GM23248 (cell line): ENCODE measurements at regions not wholly inside any gene's neighbourhood (a gene's known extent, or its start where the extent isn't known, plus 50 kb on each side); places are given as distances from the start of the nearest gene placed in this dataset.

Experiments
- DNase-seq: peaks from one replicate; pipeline ENCODE4 v3.0.0-alpha.2; 2015
- H2AFZ ChIP-seq: fragments of 200-600 bp; sonication (generic); 2 replicates; pipeline ENCODE4 v1.6.1; 2016; ENCODE audit warnings: antibody characterized with exemption
- H3F3A ChIP-seq: fragments of 200-600 bp; sonication (generic); 2 replicates; pipeline ENCODE4 v1.6.1; 2016; ENCODE audit warnings: mild to moderate bottlenecking, antibody characterized with exemption, mixed run types; ENCODE audit not compliant: insufficient read depth
- H3K27ac ChIP-seq: fragments of 200-600 bp; sonication (generic); 2 replicates; pipeline ENCODE4 v1.5.1; 2016; ENCODE audit warnings: mild to moderate bottlenecking
- H3K27me3 ChIP-seq: fragments of 200-600 bp; sonication (generic); replicated peaks from 2 replicates; pipeline ENCODE4 v1.6.1; 2016; ENCODE audit warnings: mild to moderate bottlenecking; ENCODE audit not compliant: insufficient read depth
- H3K36me3 ChIP-seq: fragments of 200-600 bp; sonication (generic); 2 replicates; pipeline ENCODE4 v1.6.1; 2016; ENCODE audit warnings: low read depth, mild to moderate bottlenecking
- H3K4me1 ChIP-seq: fragments of 200-600 bp; sonication (generic); 2 replicates; pipeline ENCODE4 v1.6.1; 2016; ENCODE audit warnings: mild to moderate bottlenecking; ENCODE audit not compliant: insufficient read depth
- H3K4me2 ChIP-seq: fragments of 200-600 bp; sonication (generic); one replicate; pipeline ENCODE4 v1.6.1; 2016; ENCODE audit warnings: mild to moderate bottlenecking; ENCODE audit not compliant: unreplicated experiment
- H3K4me3 ChIP-seq: fragments of 200-600 bp; sonication (generic); 2 replicates; pipeline ENCODE4 v1.5.1; 2016; ENCODE audit warnings: mild to moderate bottlenecking
- H3K79me2 ChIP-seq: fragments of 200-600 bp; sonication (generic); 2 replicates; pipeline ENCODE4 v1.6.1; 2016; ENCODE audit warnings: mild to moderate bottlenecking; ENCODE audit not compliant: insufficient read depth
- H3K9ac ChIP-seq: fragments of 200-600 bp; sonication (generic); 2 replicates; pipeline ENCODE4 v1.6.1; 2016; ENCODE audit warnings: mild to moderate bottlenecking
- H3K9me2 ChIP-seq: fragments of 200-600 bp; sonication (generic); 2 replicates; pipeline ENCODE4 v1.6.1; 2016; ENCODE audit warnings: mixed run types, mild to moderate bottlenecking, moderate library complexity; ENCODE audit not compliant: insufficient read depth
- H3K9me3 ChIP-seq: fragments of 200-600 bp; sonication (generic); one replicate; pipeline ENCODE4 v1.6.1; 2017; ENCODE audit warnings: low read depth
- H4K20me1 ChIP-seq: fragments of 200-600 bp; sonication (generic); 2 replicates; pipeline ENCODE4 v1.6.0; 2016; ENCODE audit not compliant: insufficient read depth
- EZH2 ChIP-seq: fragments of 200-600 bp; sonication (generic); IDR thresholded peaks from 2 replicates; pipeline ENCODE4 v1.6.1; 2018; ENCODE audit warnings: antibody characterized with exemption, mild to moderate bottlenecking; ENCODE audit not compliant: insufficient read depth, poor library complexity, severe bottlenecking
- EZH2phosphoT487 ChIP-seq: fragments of 200-600 bp; sonication (generic); IDR thresholded peaks from 2 replicates; pipeline ENCODE4 v1.6.1; 2018; ENCODE audit warnings: antibody characterized with exemption, moderate library complexity, mild to moderate bottlenecking, low read depth; ENCODE audit not compliant: insufficient read depth
- WGBS, 2 experiments: methylation state at CpG; one replicate each; pipeline ENCODE4 v1.1.6; 2015 to 2017; ENCODE audit warnings: low lambda C conversion rate in 2 of 2, low coverage in 1 of 2; ENCODE audit errors: missing lambda C conversion rate in 2 of 2; 5-methylcytosine and 5-hydroxymethylcytosine counted together
- in situ Hi-C: fragments of 300-500 bp; cut with MboI; formaldehyde crosslinking; loops from 2 replicates; pipeline ENCODE4 v1.15.0; 2020

DNA sequence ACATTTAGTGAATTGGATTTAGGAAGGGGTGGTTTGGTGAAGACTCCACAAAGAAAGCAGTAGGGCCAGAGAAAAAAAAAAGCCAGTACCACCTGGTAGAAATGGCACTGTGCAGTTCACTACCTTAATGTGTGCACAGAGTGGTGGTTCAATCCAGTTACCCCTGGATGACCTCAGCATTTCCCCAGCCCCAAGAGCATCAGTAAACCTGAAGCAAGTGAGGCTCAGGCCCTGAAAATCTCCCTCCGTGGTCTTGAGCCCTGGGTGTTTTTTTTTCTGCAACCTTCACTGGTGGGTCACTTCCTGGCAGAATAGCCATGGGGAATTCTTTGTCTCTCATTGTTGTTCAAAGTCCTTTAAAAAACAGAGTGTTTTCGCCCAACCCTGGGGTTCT is 202.9 kb downstream of the GADD45G start:
- no peaks in the 10 kb centered on the region for H3K79me2 ChIP-seq
- no peak overlapping the region for H3K4me2 ChIP-seq
- H3K4me1 ChIP-seq: 0 out of 2 replicates have a peak, but pooled peaks cover 7% of the 10 kb centered on the region
- H3F3A ChIP-seq: no peaks in the 10 kb centered on the region
- DNase-seq: no peak
- H2AFZ ChIP-seq: no peak overlapping the region
- H3K27ac ChIP-seq: no peak overlapping the region
- no peaks in the 10 kb centered on the region for H4K20me1 ChIP-seq
- TF ChIP-seq EZH2phosphoT487: no peak
- no peak for TF ChIP-seq EZH2
- in situ Hi-C loops: no loop called here
- WGBS, 2 experiments: 75 to 77% methylated on average over 2 of the region's 2 CpGs
- no peaks in the 10 kb centered on the region; the same call in 1 of the 2 replicates for H3K27me3 ChIP-seq
- H3K9me3 ChIP-seq: no peaks in the 10 kb centered on the region
- H3K9me2 ChIP-seq: no peaks in the 10 kb centered on the region
- no peaks in the 10 kb centered on the region for H3K36me3 ChIP-seq
- no peak overlapping the region for H3K4me3 ChIP-seq
- no peak overlapping the region for H3K9ac ChIP-seq

DNA sequence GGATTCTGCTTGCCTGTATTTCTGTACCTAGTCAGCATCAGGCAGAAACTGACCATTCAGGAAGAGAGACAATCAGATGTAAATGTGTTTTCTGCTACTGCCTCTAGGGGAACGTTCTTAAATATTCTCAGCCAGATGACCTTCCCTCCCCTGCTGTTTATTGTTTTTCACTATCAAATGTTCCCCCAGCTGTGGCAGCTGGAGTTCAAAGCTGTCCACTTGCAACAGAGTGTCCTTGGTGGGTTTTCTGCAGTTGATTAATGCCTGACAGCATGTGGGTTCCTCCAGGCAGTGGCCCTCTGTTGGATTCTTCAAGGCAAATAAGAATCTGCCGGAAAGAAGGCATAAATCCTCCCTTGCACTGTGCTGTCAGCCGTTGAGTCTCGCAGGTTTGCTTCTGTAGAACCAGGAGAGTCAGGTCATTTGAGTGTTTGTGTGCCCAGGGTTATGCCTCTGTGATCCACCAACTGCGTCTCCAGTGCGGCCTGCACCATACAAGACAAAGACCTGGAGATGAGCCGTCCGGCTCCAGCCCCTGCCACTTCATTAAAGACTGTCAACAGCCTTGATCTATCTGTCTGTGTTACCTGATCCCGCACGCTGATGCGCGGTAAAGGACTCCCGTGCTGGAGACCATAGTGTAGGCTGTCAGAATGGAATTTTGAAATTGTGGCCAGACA is 203.4 kb downstream of the GADD45G start:
- H3K4me3 ChIP-seq: no peak overlapping the region
- no peaks in the 10 kb centered on the region for H3K36me3 ChIP-seq
- no peak for TF ChIP-seq EZH2
- TF ChIP-seq EZH2phosphoT487: no peak
- no peaks in the 10 kb centered on the region for H3K27me3 ChIP-seq
- 0 out of 2 replicates have a peak, but pooled peaks cover 7% of the 10 kb centered on the region for H3K4me1 ChIP-seq
- no peak overlapping the region for H3K9ac ChIP-seq
- WGBS, 2 experiments: 74 to 81% methylated on average over 13 of the region's 13 CpGs
- DNase-seq: no peak
- no peaks in the 10 kb centered on the region for H3K9me3 ChIP-seq
- H3K27ac ChIP-seq: no peak overlapping the region
- H3K79me2 ChIP-seq: no peaks in the 10 kb centered on the region
- no peaks in the 10 kb centered on the region for H3F3A ChIP-seq
- no peak overlapping the region for H2AFZ ChIP-seq
- in situ Hi-C loops: no loop called here
- H4K20me1 ChIP-seq: no peaks in the 10 kb centered on the region
- no peaks in the 10 kb centered on the region for H3K9me2 ChIP-seq
- no peak overlapping the region for H3K4me2 ChIP-seq

DNA sequence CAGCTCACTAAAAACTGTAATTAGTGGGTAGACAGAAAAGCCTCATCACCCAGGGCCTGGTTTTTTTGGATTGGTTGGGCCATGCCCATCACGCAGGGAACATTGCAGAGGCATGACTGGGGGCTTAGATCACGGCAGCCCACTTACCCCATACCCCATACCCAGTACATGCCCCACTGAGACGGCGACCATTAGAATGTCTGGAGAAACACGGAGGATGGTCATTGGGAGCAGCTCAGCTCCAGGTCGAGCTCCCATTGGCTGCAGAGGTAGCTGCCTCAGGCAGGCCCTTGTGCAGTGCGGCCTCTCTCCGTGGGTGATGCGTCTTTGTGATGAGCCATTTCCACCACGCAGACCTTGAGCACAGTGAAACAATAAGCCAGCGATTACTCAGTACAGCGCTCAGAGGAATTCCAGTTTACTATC is 204.0 kb downstream of the GADD45G start:
- no peak overlapping the region for H3K4me3 ChIP-seq
- no peaks in the 10 kb centered on the region for H3K9me2 ChIP-seq
- H3K79me2 ChIP-seq: no peaks in the 10 kb centered on the region
- H3K4me1 ChIP-seq: 0 out of 2 replicates have a peak, but pooled peaks cover 7% of the 10 kb centered on the region
- no peaks in the 10 kb centered on the region for H3K36me3 ChIP-seq
- H3K9me3 ChIP-seq: no peaks in the 10 kb centered on the region
- H4K20me1 ChIP-seq: no peaks in the 10 kb centered on the region
- in situ Hi-C loops: no loop called here
- no peak overlapping the region for H2AFZ ChIP-seq
- H3K27ac ChIP-seq: no peak overlapping the region
- H3F3A ChIP-seq: no peaks in the 10 kb centered on the region
- no peak overlapping the region for H3K9ac ChIP-seq
- TF ChIP-seq EZH2 (no peak), EZH2phosphoT487 (no peak)
- no peak overlapping the region for H3K4me2 ChIP-seq
- no peaks in the 10 kb centered on the region for H3K27me3 ChIP-seq
- no peak for DNase-seq
- WGBS, 2 experiments: 84 to 87% methylated on average over 12 of the region's 12 CpGs

DNA sequence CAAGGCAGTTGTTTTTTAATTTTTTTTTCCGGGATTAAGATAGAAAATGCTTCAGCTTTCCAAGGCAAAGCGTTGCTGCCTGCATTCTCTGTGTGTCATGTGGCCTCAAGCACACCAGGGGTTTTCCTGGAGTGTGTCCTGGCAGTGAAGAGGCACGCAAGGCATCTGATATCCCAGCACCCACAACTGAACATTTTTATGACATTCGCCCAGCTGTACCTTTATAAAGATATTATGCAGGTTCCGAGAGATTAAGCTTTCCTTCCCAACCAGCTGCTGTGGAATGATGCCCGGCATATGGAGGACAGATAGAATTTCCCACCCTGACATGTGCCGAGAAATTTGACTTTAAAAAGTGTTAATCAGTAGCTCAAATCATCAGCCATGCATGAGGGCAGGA is 205.6 kb downstream of the GADD45G start:
- Histone ChIP-seq H3K4me3 (no peak overlapping the region), H4K20me1 (no peaks in the 10 kb centered on the region), H3K9me2 (no peaks in the 10 kb centered on the region), H3K79me2 (no peaks in the 10 kb centered on the region), H3K27ac (no peak overlapping the region), H3K4me1 (0 out of 2 replicates have a peak, but pooled peaks cover 7% of the 10 kb centered on the region), H2AFZ (no peak overlapping the region), H3K9me3 (no peaks in the 10 kb centered on the region), H3K36me3 (no peaks in the 10 kb centered on the region), H3K27me3 (no peaks in the 10 kb centered on the region), H3K9ac (no peak overlapping the region), H3K4me2 (no peak overlapping the region), H3F3A (no peaks in the 10 kb centered on the region)
- WGBS, 2 experiments: 68 to 71% methylated on average over 7 of the region's 7 CpGs
- no peak for TF ChIP-seq EZH2
- TF ChIP-seq EZH2phosphoT487: no peak
- DNase-seq: no peak
- in situ Hi-C loops: no loop called here

DNA sequence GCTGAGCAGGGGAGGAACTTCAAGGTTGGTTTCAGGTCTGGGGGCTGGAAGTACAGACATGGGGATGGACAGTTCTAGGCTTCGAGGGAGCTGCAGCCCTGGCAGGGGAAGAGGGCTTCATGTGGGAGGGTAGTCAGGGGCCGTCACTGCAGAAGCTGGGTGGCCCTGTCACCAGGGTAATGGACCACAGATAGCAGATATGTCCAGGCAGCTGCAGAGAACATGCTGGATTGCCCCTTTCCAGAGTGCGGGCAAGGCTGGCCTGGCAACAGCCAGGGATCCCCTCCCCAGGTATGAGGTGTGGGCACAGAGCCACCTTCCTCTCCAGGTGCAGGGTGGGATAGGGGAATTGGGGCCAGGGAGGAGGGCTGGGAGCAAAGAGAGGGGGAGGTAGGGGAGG is 206.5 kb downstream of the GADD45G start:
- Histone ChIP-seq H3K27me3 (no peaks in the 10 kb centered on the region), H3K79me2 (no peaks in the 10 kb centered on the region), H3K36me3 (no peaks in the 10 kb centered on the region), H3K4me1 (0 out of 2 replicates have a peak, but pooled peaks cover 7% of the 10 kb centered on the region), H3K27ac (no peak overlapping the region), H3K4me2 (no peak overlapping the region), H3K9me2 (no peaks in the 10 kb centered on the region), H3F3A (no peaks in the 10 kb centered on the region), H3K9ac (no peak overlapping the region), H3K4me3 (no peak overlapping the region), H4K20me1 (no peaks in the 10 kb centered on the region), H3K9me3 (no peaks in the 10 kb centered on the region), H2AFZ (no peak overlapping the region)
- in situ Hi-C loops: no loop called here
- no peak for TF ChIP-seq EZH2
- 25 to 44% methylated on average over 3 of the region's 3 CpGs for WGBS, 2 experiments
- no peak for DNase-seq
